GM12878 (cell line): ENCODE measurements at regions not wholly inside any gene's neighbourhood (a gene's known extent, or its start where the extent isn't known, plus 50 kb on each side); places are given as distances from the start of the nearest gene placed in this dataset.

Source experiments
- ATAC-seq: fragments of 200-7000 bp; cut with Tn5 transposase; 3 replicates; pipeline ENCODE4 v1.9.1; 2020; ENCODE audit warnings: mild to moderate bottlenecking, moderate library complexity
- BruUV-seq: library from RNA; stranded (reverse); fragments of 400-500 nt; replicated peaks from 2 replicates; lab custom pipeline; 2021; lab: Mats Ljungman, UMichigan
- CTCF ChIA-PET: fragments of 300-600 bp; sonication (Branson Sonifier 250); formaldehyde crosslinking; extraction: SDS; loops from one replicate; lab custom pipeline; 2021; ENCODE audit warnings: inconsistent platforms; lab: Yijun Ruan, JAX
- POLR2A ChIA-PET: fragments of 350-600 bp; formaldehyde crosslinking; extraction: SDS; loops from one replicate; lab custom pipeline; 2021; ENCODE audit warnings: inconsistent platforms; lab: Charles Lee
- RAD21 ChIA-PET: fragments of 300-600 bp; sonication (Branson Sonifier 250); formaldehyde crosslinking; loops from one replicate; lab custom pipeline; 2023; ENCODE audit warnings: antibody characterized with exemption; ENCODE audit not compliant: unreplicated experiment; lab: Charles Lee
- SMC1A ChIA-PET: fragments of 300-600 bp; sonication (Branson Sonifier 250); formaldehyde crosslinking; loops from one replicate; lab custom pipeline; 2023; ENCODE audit not compliant: unreplicated experiment, uncharacterized antibody; lab: Charles Lee
- DNase-seq: peaks from one replicate; pipeline ENCODE4 v3.0.0-alpha.2; 2011; ENCODE audit warnings: low read depth, low spot score
- FAIRE-seq: peaks from 3 replicates; lab custom pipeline; 2011; peaks lifted over from hg19 to GRCh38; lab: Jason Lieb, UNC
- H2AFZ ChIP-seq: 2 replicates; pipeline ENCODE4 v1.6.0; 2011; ENCODE audit warnings: low read depth, low read length, control low read depth; ENCODE audit not compliant: control insufficient read depth
- H3K27ac ChIP-seq: 2 replicates; pipeline ENCODE4 v1.5.1; 2011; ENCODE audit warnings: control low read depth; ENCODE audit not compliant: control insufficient read depth, insufficient read depth
- H3K27me3 ChIP-seq, 2 experiments: replicated peaks in 1 of 2; 2 replicates each; pipeline versions ENCODE4 v1.6.0 to v1.6.1; 2011; ENCODE audit warnings: low read length in 1 of 2; ENCODE audit not compliant: control insufficient read depth in 2 of 2, insufficient read depth in 2 of 2
- H3K36me3 ChIP-seq, 2 experiments: 2 replicates each; pipeline ENCODE4 v1.5.1; 2011; ENCODE audit warnings: low read length in 1 of 2; ENCODE audit not compliant: control insufficient read depth in 2 of 2, insufficient read depth in 2 of 2
- H3K4me1 ChIP-seq: 2 replicates; pipeline ENCODE4 v1.6.1; 2011; ENCODE audit warnings: mild to moderate bottlenecking, low read length, moderate library complexity, mixed read lengths; ENCODE audit not compliant: control insufficient read depth, insufficient read depth
- H3K4me2 ChIP-seq: 2 replicates; pipeline ENCODE4 v1.6.0; 2011; ENCODE audit warnings: control low read depth; ENCODE audit not compliant: control insufficient read depth, insufficient read depth
- H3K4me3 ChIP-seq: fragments of 200-600 bp; sonication (generic); 2 replicates; pipeline ENCODE4 v1.5.1; 2016
- H3K79me2 ChIP-seq: 2 replicates; pipeline ENCODE4 v1.6.0; 2011; ENCODE audit warnings: low read length; ENCODE audit not compliant: control insufficient read depth, insufficient read depth
- H3K9ac ChIP-seq: 2 replicates; pipeline ENCODE4 v1.8.0; 2011; ENCODE audit warnings: low read length, control low read depth, mixed read lengths; ENCODE audit not compliant: control insufficient read depth, insufficient read depth
- H3K9me3 ChIP-seq: replicated peaks from 3 replicates; pipeline ENCODE4 v1.5.1; 2011; ENCODE audit warnings: mild to moderate bottlenecking, low read length; ENCODE audit not compliant: control insufficient read depth, insufficient read depth
- H4K20me1 ChIP-seq: 2 replicates; pipeline ENCODE4 v1.6.0; 2011; ENCODE audit not compliant: control insufficient read depth, insufficient read depth
- CREM ChIP-seq: IDR thresholded peaks from 2 replicates; pipeline ENCODE4 v1.6.1; 2014; ENCODE audit warnings: antibody characterized with exemption, low read depth
- IKZF1 ChIP-seq: fragments of 450-650 bp; conservative IDR thresholded peaks from 2 replicates; pipeline ENCODE4 v1.6.1; 2017; ENCODE audit warnings: antibody characterized with exemption, mild to moderate bottlenecking
- MEF2B ChIP-seq: fragments of 450-650 bp; IDR thresholded peaks from 2 replicates; pipeline ENCODE4 v1.6.1; 2018; ENCODE audit warnings: mild to moderate bottlenecking, moderate library complexity; ENCODE audit not compliant: partially characterized antibody, poor library complexity, severe bottlenecking
- NR2C2 ChIP-seq: IDR thresholded peaks from 2 replicates; pipeline ENCODE4 v1.6.1; 2011; ENCODE audit warnings: borderline replicate concordance, low read depth; ENCODE audit not compliant: control insufficient read depth, insufficient read length
- NRF1 ChIP-seq: conservative IDR thresholded peaks from 2 replicates; pipeline ENCODE4 v1.6.1; 2011; ENCODE audit warnings: mild to moderate bottlenecking, low read depth, low read length, improper control_type of control experiment
- PAX8 ChIP-seq: fragments of 450-650 bp; IDR thresholded peaks from 2 replicates; pipeline ENCODE4 v1.6.1; 2017; ENCODE audit warnings: mild to moderate bottlenecking, moderate library complexity
- POLR2A ChIP-seq: IDR thresholded peaks from 2 replicates; pipeline ENCODE4 v1.6.1; 2011; ENCODE audit warnings: low read depth, mild to moderate bottlenecking, low read length
- RAD51 ChIP-seq: fragments of 450-650 bp; IDR thresholded peaks from 2 replicates; pipeline ENCODE4 v1.6.1; 2016; ENCODE audit warnings: moderate library complexity, mild to moderate bottlenecking, inconsistent platforms
- SIN3A ChIP-seq: IDR thresholded peaks from 2 replicates; pipeline ENCODE4 v1.6.1; 2012; ENCODE audit warnings: low read depth, low read length, improper control_type of control experiment
- ZNF622 ChIP-seq: fragments of 450-650 bp; IDR thresholded peaks from 2 replicates; pipeline ENCODE4 v1.6.1; 2017; ENCODE audit warnings: mild to moderate bottlenecking, inconsistent platforms
- WGBS: methylation state at CpG from one replicate; pipeline ENCODE4 v1.1.6; 2016; ENCODE audit warnings: low lambda C conversion rate; ENCODE audit not compliant: insufficient replicate concordance, insufficient coverage; ENCODE audit errors: missing lambda C conversion rate; 5-methylcytosine and 5-hydroxymethylcytosine counted together
- in situ Hi-C: fragments of 300-500 bp; cut with MboI; formaldehyde crosslinking; loops from 9 replicates; pipeline ENCODE4 v1.14.3; 2018; ENCODE audit warnings: mixed read lengths
- intact Hi-C: fragments of 100-400 bp; cut with micrococcal nuclease; formaldehyde crosslinking; loops from one replicate; pipeline ENCODE4 v1.14.2; 2022; ENCODE audit not compliant: unreplicated experiment
- TF ChIP-seq, protein P1 (sequence below): IDR thresholded peaks from 2 replicates; pipeline ENCODE4 v1.6.1; 2011; ENCODE audit warnings: borderline replicate concordance, low read depth, mild to moderate bottlenecking, moderate library complexity, mixed read lengths, low read length; ENCODE audit not compliant: insufficient read depth; ENCODE audit errors: extremely low read length
- TF ChIP-seq, protein P2 (sequence below): fragments of 450-650 bp; formaldehyde crosslinking; IDR thresholded peaks from 2 replicates; pipeline ENCODE4 v1.5.0; 2022; ENCODE audit warnings: mild to moderate bottlenecking, missing genetic modification characterization
- TF ChIP-seq, protein P3 (sequence below): IDR thresholded peaks from 2 replicates; pipeline ENCODE4 v1.6.1; 2012; ENCODE audit warnings: improper control_type of control experiment, low read depth, low read length; ENCODE audit not compliant: insufficient replicate concordance

- ChIA-PET POLR2A (no interaction called here), CTCF (no interaction called here), SMC1A (no interaction called here), RAD21 (no interaction called here)
- intact Hi-C loops, result no loop called here
- no peak overlapping the region for H3K9ac ChIP-seq
- no peak overlapping the region for H2AFZ ChIP-seq
- no peaks in the 10 kb centered on the region for H3K4me1 ChIP-seq
- H3K4me3 ChIP-seq, result no peak overlapping the region
- H4K20me1 ChIP-seq, result no peaks in the 10 kb centered on the region
- no peaks in the 10 kb centered on the region for H3K36me3 ChIP-seq
- no peak for FAIRE-seq
- in situ Hi-C loops, result no loop called here
- H3K27me3 ChIP-seq, result no peaks in the 10 kb centered on the region
- H3K4me2 ChIP-seq, result no peak overlapping the region
- H3K27ac ChIP-seq, result no peak overlapping the region
- 29% methylated on average over 5 of the region's 5 CpGs for WGBS
- BruUV-seq, result no TSS peak
- no peaks in the 10 kb centered on the region for H3K9me3 ChIP-seq
- no peaks in the 10 kb centered on the region for H3K79me2 ChIP-seq
- no peak for ATAC-seq
- no peak for DNase-seq
- TF ChIP-seq POLR2A (no peak), SIN3A (no peak), NR2C2 (no peak), CREM (no peak), ZNF622 (no peak), NRF1 (no peak), IKZF1 (no peak), PAX8 (no peak), RAD51 (no peak), MEF2B (no peak)
- TF ChIP-seq, protein P1, sequence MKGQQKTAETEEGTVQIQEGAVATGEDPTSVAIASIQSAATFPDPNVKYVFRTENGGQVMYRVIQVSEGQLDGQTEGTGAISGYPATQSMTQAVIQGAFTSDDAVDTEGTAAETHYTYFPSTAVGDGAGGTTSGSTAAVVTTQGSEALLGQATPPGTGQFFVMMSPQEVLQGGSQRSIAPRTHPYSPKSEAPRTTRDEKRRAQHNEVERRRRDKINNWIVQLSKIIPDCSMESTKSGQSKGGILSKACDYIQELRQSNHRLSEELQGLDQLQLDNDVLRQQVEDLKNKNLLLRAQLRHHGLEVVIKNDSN, result no peak
- TF ChIP-seq, protein P2, sequence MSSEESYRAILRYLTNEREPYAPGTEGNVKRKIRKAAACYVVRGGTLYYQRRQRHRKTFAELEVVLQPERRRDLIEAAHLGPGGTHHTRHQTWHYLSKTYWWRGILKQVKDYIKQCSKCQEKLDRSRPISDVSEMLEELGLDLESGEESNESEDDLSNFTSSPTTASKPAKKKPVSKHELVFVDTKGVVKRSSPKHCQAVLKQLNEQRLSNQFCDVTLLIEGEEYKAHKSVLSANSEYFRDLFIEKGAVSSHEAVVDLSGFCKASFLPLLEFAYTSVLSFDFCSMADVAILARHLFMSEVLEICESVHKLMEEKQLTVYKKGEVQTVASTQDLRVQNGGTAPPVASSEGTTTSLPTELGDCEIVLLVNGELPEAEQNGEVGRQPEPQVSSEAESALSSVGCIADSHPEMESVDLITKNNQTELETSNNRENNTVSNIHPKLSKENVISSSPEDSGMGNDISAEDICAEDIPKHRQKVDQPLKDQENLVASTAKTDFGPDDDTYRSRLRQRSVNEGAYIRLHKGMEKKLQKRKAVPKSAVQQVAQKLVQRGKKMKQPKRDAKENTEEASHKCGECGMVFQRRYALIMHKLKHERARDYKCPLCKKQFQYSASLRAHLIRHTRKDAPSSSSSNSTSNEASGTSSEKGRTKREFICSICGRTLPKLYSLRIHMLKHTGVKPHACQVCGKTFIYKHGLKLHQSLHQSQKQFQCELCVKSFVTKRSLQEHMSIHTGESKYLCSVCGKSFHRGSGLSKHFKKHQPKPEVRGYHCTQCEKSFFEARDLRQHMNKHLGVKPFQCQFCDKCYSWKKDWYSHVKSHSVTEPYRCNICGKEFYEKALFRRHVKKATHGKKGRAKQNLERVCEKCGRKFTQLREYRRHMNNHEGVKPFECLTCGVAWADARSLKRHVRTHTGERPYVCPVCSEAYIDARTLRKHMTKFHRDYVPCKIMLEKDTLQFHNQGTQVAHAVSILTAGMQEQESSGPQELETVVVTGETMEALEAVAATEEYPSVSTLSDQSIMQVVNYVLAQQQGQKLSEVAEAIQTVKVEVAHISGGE (CRISPR knock-in tag), result no peak
- TF ChIP-seq, protein P3, sequence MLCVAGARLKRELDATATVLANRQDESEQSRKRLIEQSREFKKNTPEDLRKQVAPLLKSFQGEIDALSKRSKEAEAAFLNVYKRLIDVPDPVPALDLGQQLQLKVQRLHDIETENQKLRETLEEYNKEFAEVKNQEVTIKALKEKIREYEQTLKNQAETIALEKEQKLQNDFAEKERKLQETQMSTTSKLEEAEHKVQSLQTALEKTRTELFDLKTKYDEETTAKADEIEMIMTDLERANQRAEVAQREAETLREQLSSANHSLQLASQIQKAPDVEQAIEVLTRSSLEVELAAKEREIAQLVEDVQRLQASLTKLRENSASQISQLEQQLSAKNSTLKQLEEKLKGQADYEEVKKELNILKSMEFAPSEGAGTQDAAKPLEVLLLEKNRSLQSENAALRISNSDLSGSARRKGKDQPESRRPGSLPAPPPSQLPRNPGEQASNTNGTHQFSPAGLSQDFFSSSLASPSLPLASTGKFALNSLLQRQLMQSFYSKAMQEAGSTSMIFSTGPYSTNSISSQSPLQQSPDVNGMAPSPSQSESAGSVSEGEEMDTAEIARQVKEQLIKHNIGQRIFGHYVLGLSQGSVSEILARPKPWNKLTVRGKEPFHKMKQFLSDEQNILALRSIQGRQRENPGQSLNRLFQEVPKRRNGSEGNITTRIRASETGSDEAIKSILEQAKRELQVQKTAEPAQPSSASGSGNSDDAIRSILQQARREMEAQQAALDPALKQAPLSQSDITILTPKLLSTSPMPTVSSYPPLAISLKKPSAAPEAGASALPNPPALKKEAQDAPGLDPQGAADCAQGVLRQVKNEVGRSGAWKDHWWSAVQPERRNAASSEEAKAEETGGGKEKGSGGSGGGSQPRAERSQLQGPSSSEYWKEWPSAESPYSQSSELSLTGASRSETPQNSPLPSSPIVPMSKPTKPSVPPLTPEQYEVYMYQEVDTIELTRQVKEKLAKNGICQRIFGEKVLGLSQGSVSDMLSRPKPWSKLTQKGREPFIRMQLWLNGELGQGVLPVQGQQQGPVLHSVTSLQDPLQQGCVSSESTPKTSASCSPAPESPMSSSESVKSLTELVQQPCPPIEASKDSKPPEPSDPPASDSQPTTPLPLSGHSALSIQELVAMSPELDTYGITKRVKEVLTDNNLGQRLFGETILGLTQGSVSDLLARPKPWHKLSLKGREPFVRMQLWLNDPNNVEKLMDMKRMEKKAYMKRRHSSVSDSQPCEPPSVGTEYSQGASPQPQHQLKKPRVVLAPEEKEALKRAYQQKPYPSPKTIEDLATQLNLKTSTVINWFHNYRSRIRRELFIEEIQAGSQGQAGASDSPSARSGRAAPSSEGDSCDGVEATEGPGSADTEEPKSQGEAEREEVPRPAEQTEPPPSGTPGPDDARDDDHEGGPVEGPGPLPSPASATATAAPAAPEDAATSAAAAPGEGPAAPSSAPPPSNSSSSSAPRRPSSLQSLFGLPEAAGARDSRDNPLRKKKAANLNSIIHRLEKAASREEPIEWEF, result no peak
These were observed 257.1 kb downstream of the KLF6 start for GRCh38 chr10:3527869-3528268.
